KMS-11 (cell line): ENCODE measurements at regions not wholly inside any gene's neighbourhood (a gene's known extent, or its start where the extent isn't known, plus 50 kb on each side); places are given as distances from the start of the nearest gene placed in this dataset.

ENCODE experiments used
- H2AFZ ChIP-seq: fragments of 200-600 bp; sonication (generic); 2 replicates; pipeline ENCODE4 v1.6.1; 2016; ENCODE audit warnings: antibody characterized with exemption, mixed run types, low read depth
- H3K27ac ChIP-seq: fragments of 200-600 bp; sonication (generic); 2 replicates; pipeline ENCODE4 v1.6.1; 2016; ENCODE audit warnings: mild to moderate bottlenecking, mixed run types
- H3K27me3 ChIP-seq: fragments of 200-600 bp; sonication (generic); 2 replicates; pipeline ENCODE4 v1.6.1; 2017; ENCODE audit warnings: mild to moderate bottlenecking, low read depth, mixed run types, moderate library complexity; ENCODE audit not compliant: insufficient read depth
- H3K36me3 ChIP-seq: fragments of 200-600 bp; sonication (generic); 2 replicates; pipeline ENCODE4 v1.6.1; 2017; ENCODE audit warnings: mild to moderate bottlenecking, mixed run types; ENCODE audit not compliant: insufficient read depth
- H3K4me1 ChIP-seq: fragments of 200-600 bp; sonication (generic); 2 replicates; pipeline ENCODE4 v1.6.1; 2016; ENCODE audit warnings: mild to moderate bottlenecking, low read depth, mixed run types; ENCODE audit not compliant: poor library complexity, severe bottlenecking
- H3K4me2 ChIP-seq: fragments of 200-600 bp; sonication (generic); 2 replicates; pipeline ENCODE4 v1.7.0; 2016; ENCODE audit warnings: mild to moderate bottlenecking, mixed run types
- H3K4me3 ChIP-seq: fragments of 200-600 bp; sonication (generic); IDR thresholded peaks from 2 replicates; pipeline ENCODE4 v1.6.1; 2017; ENCODE audit warnings: low read depth, low read length, mixed read lengths; ENCODE audit not compliant: insufficient read depth
- H3K79me2 ChIP-seq: fragments of 200-600 bp; sonication (generic); 2 replicates; pipeline ENCODE4 v1.6.1; 2016; ENCODE audit warnings: low read depth, mixed run types; ENCODE audit not compliant: insufficient read depth
- H3K9ac ChIP-seq: fragments of 200-600 bp; sonication (generic); 2 replicates; pipeline ENCODE4 v1.6.1; 2016; ENCODE audit warnings: mild to moderate bottlenecking, mixed run types
- H4K20me1 ChIP-seq: fragments of 200-600 bp; sonication (generic); 2 replicates; pipeline ENCODE4 v1.6.1; 2016; ENCODE audit warnings: mild to moderate bottlenecking, mixed run types; ENCODE audit not compliant: insufficient read depth
- TF ChIP-seq, protein P1 (sequence below): fragments of 200-600 bp; sonication (generic); conservative IDR thresholded peaks from 2 replicates; pipeline ENCODE4 v1.6.1; 2017; ENCODE audit warnings: low read depth, mild to moderate bottlenecking, antibody characterized with exemption, low read length, moderate library complexity, mixed read lengths

DNA sequence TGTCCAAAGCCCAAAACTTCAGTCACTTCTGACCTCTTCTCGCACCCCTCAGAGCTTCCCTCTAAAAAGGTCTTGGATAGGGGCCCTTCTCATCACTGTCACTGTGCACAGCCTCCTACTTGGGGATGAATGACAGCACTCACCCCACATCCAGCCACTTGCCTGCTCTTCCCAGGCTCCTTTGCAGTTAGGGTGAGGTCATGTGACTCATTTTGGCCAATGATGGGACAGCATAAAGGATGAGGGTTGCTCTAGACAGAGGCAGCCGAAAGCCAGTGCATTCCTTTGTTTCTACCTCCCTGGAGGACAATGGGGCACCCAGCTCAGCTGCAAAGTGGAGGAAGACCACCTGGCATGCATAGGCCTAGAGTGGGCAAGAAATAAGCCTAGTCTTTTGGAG is 1413.3 kb downstream of the TBC1D22A start:
- Histone ChIP-seq H2AFZ (no peak overlapping the region), H4K20me1 (no peaks in the 10 kb centered on the region), H3K36me3 (no peaks in the 10 kb centered on the region), H3K4me1 (no peaks in the 10 kb centered on the region), H3K27ac (no peak overlapping the region), H3K9ac (no peak overlapping the region), H3K4me3 (no peak overlapping the region), H3K27me3 (no peaks in the 10 kb centered on the region), H3K79me2 (no peaks in the 10 kb centered on the region), H3K4me2 (no peak overlapping the region)
- TF ChIP-seq, protein P1, sequence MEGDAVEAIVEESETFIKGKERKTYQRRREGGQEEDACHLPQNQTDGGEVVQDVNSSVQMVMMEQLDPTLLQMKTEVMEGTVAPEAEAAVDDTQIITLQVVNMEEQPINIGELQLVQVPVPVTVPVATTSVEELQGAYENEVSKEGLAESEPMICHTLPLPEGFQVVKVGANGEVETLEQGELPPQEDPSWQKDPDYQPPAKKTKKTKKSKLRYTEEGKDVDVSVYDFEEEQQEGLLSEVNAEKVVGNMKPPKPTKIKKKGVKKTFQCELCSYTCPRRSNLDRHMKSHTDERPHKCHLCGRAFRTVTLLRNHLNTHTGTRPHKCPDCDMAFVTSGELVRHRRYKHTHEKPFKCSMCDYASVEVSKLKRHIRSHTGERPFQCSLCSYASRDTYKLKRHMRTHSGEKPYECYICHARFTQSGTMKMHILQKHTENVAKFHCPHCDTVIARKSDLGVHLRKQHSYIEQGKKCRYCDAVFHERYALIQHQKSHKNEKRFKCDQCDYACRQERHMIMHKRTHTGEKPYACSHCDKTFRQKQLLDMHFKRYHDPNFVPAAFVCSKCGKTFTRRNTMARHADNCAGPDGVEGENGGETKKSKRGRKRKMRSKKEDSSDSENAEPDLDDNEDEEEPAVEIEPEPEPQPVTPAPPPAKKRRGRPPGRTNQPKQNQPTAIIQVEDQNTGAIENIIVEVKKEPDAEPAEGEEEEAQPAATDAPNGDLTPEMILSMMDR, result no peak

DNA sequence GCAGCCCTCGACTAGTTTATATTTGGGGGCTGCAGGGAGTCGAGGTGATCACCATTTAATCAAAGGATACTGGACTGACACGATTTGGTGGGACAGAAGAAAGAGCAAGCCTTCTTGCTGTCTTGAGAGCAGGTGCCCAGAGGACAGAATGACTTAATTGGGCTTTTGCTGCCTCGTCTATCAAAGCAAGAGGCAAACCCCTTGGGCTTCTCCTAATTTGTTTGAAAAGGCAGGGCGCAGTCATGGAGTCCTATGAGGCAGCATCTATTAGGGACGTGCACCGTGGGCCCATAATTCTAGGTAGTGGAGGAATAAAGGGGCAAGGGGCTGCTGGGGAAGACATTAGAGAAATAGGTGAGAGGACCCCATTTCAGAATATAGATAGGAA is 1411.3 kb downstream of the TBC1D22A start:
- H3K4me3 ChIP-seq, result no peak overlapping the region
- TF ChIP-seq, protein P1, result no peak
- H3K27ac ChIP-seq, result no peak overlapping the region
- H3K79me2 ChIP-seq, result no peaks in the 10 kb centered on the region
- H2AFZ ChIP-seq, result no peak overlapping the region
- no peaks in the 10 kb centered on the region for H3K36me3 ChIP-seq
- no peaks in the 10 kb centered on the region for H3K4me1 ChIP-seq
- no peaks in the 10 kb centered on the region for H4K20me1 ChIP-seq
- no peak overlapping the region for H3K9ac ChIP-seq
- H3K27me3 ChIP-seq, result no peaks in the 10 kb centered on the region
- no peak overlapping the region for H3K4me2 ChIP-seq

DNA sequence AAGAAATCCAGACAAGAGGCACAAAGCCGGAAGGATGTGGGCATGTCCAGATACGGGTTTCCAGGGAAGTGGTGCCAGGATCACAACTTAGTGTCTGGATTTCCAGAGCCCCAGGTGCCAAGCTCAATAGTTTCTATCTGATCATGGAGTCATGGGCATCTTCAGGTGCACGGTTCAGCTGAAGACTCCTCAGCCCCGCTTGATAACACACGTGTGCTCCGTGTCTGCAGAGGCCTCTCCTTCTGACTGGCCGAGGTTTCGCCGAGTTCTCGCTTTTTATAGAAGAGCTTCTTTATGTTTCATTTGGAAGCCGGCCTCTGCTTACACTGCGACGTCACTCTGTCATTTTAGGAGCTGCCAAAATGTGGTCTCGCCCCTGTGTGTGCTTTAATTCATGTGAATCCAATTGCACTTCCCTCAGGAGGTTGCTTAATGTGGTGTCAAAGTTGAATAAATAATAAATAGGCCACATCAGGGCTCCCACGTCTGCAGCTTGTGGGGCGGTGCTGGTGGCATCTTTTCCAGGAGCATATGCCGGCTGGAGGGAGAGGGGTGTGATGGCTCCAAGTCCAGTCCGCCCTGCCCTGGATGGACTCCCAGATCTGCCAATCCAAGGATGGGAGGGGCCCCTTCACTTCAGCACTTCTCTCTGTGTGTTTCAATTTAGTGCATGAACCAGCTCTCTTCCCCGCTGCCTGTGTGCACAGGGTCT is 1410.8 kb downstream of the TBC1D22A start:
- Histone ChIP-seq H3K9ac (no peak overlapping the region), H3K4me3 (no peak overlapping the region), H3K36me3 (no peaks in the 10 kb centered on the region), H3K27me3 (no peaks in the 10 kb centered on the region), H3K79me2 (no peaks in the 10 kb centered on the region), H2AFZ (no peak overlapping the region), H3K27ac (no peak overlapping the region), H3K4me2 (no peak overlapping the region), H3K4me1 (no peaks in the 10 kb centered on the region), H4K20me1 (no peaks in the 10 kb centered on the region)
- TF ChIP-seq, protein P1, result no peak

DNA sequence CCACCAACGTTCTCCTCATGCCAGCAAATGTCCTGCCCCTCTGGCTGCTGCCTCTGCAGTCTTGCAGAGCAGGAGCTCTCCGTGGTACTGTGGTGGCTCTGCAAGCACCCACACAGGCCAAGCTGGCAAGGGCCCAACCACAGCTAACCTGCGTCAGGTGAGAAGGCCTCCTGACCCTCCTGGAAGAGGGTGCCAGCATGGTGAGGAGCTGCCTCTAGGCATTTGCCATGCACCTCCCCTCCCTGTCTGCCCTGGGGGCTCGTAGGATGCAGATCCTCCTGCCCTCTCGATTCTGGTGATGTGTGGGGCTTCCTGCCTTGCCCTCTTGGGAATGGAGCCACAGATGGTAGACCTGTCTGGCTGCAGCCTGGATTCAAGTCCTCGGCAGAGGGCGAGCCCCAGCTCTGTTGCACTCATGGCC is 1408.8 kb downstream of the TBC1D22A start:
- H3K27ac ChIP-seq, result no peak overlapping the region
- no peak overlapping the region for H2AFZ ChIP-seq
- H3K4me1 ChIP-seq, result no peaks in the 10 kb centered on the region
- no peak overlapping the region for H3K4me3 ChIP-seq
- no peaks in the 10 kb centered on the region for H4K20me1 ChIP-seq
- no peak overlapping the region for H3K9ac ChIP-seq
- H3K27me3 ChIP-seq, result no peaks in the 10 kb centered on the region
- TF ChIP-seq, protein P1, result no peak
- H3K36me3 ChIP-seq, result no peaks in the 10 kb centered on the region
- H3K4me2 ChIP-seq, result no peak overlapping the region
- no peaks in the 10 kb centered on the region for H3K79me2 ChIP-seq
